Endothelial cell of umbilical vein (primary cell): ENCODE measurements at regions not wholly inside any gene's neighbourhood (a gene's known extent, or its start where the extent isn't known, plus 50 kb on each side); places are given as distances from the start of the nearest gene placed in this dataset.

Experiments used
- BruUV-seq: library from RNA; stranded (reverse); fragments of 400-500 nt; replicated peaks from 2 replicates; lab custom pipeline; 2021; lab: Mats Ljungman, UMichigan
- CTCF ChIA-PET: fragments of 300-600, 350-600 bp; sonication (Branson Sonifier 250); formaldehyde crosslinking; loops from one replicate; lab custom pipeline; 2021; ENCODE audit warnings: antibody characterized with exemption, inconsistent platforms; lab: Charles Lee
- POLR2A ChIA-PET: fragments of 300-600, 350-600 bp; sonication (Branson Sonifier 250); formaldehyde crosslinking; loops from one replicate; lab custom pipeline; 2021; ENCODE audit warnings: antibody characterized with exemption, inconsistent platforms; lab: Charles Lee
- DNase-seq: peaks from one replicate; pipeline ENCODE4 v3.0.0-alpha.2; 2011; ENCODE audit warnings: low read depth, low spot score
- FAIRE-seq: peaks from 2 replicates; lab custom pipeline; 2011; peaks lifted over from hg19 to GRCh38; lab: Jason Lieb, UNC
- H2AFZ ChIP-seq: 2 replicates; pipeline ENCODE4 v1.6.0; 2012; ENCODE audit warnings: low read depth, low read length, control low read depth, inconsistent platforms
- H3K27ac ChIP-seq: 2 replicates; pipeline ENCODE4 v1.5.1; 2011; ENCODE audit warnings: low read depth, mild to moderate bottlenecking, control low read depth, low read length, moderate library complexity; ENCODE audit not compliant: insufficient read depth
- H3K27me3 ChIP-seq, 2 experiments: 2 replicates each; pipeline versions ENCODE4 v1.6.0 to v1.6.1; 2011; ENCODE audit warnings: low read length in 2 of 2, mixed read lengths in 1 of 2; ENCODE audit not compliant: control insufficient read depth in 2 of 2, insufficient read depth in 2 of 2
- H3K36me3 ChIP-seq, 2 experiments: 2 replicates in 1 of 2; 3 replicates in 1 of 2; pipeline ENCODE4 v1.5.1; 2011; ENCODE audit warnings: low read length in 2 of 2, mild to moderate bottlenecking in 1 of 2, moderate library complexity in 1 of 2; ENCODE audit not compliant: control insufficient read depth in 2 of 2, insufficient read depth in 2 of 2; ENCODE audit errors: extremely low read depth in 1 of 2
- H3K4me1 ChIP-seq: 3 replicates; pipeline ENCODE4 v1.5.1; 2011; ENCODE audit warnings: mild to moderate bottlenecking, low read length; ENCODE audit not compliant: control insufficient read depth, insufficient read depth; ENCODE audit errors: extremely low read depth
- H3K4me2 ChIP-seq: 2 replicates; pipeline ENCODE4 v1.6.1; 2011; ENCODE audit warnings: low read length, control low read depth, mixed read lengths; ENCODE audit not compliant: insufficient read depth
- H3K4me3 ChIP-seq, 3 experiments: fragments of 200-600 bp in 1 of 3; sonication (generic), shearing (Covaris generic) in 1 of 3; replicated peaks in 1 of 3; 2 replicates each; pipeline ENCODE4 v1.5.1; 2011 to 2016; ENCODE audit warnings: control low read depth in 3 of 3, low read length in 3 of 3, mild to moderate bottlenecking in 2 of 3, inconsistent platforms in 1 of 3, low read depth in 1 of 3, moderate library complexity in 1 of 3; ENCODE audit not compliant: insufficient read depth in 1 of 3
- H3K79me2 ChIP-seq: 2 replicates; pipeline ENCODE4 v1.6.0; 2012; ENCODE audit warnings: low read length, inconsistent platforms; ENCODE audit not compliant: control insufficient read depth, insufficient read depth
- H3K9ac ChIP-seq: replicated peaks from 2 replicates; pipeline ENCODE3; 2011; ENCODE audit warnings: low read length, control low read depth; ENCODE audit not compliant: insufficient read depth; ENCODE audit errors: extremely low read depth
- H3K9me1 ChIP-seq: replicated peaks from 3 replicates; pipeline ENCODE4 v1.6.0; 2011; ENCODE audit warnings: mild to moderate bottlenecking, low read length; ENCODE audit not compliant: control insufficient read depth, insufficient read depth; ENCODE audit errors: extremely low read depth
- H3K9me3 ChIP-seq: replicated peaks from 2 replicates; pipeline ENCODE4 v1.5.1; 2012; ENCODE audit warnings: low read length, inconsistent platforms; ENCODE audit not compliant: control insufficient read depth, insufficient read depth
- H4K20me1 ChIP-seq: replicated peaks from 2 replicates; pipeline ENCODE3; 2011; ENCODE audit warnings: mild to moderate bottlenecking, low read length; ENCODE audit not compliant: control insufficient read depth, insufficient read depth; ENCODE audit errors: extremely low read depth
- CTCF ChIP-seq, 2 donors: IDR thresholded peaks; 1 replicate in 1 of 2; 2 replicates in 1 of 2; pipeline ENCODE4 v1.5.1; 2011; ENCODE audit warnings: low read length in 2 of 2, mild to moderate bottlenecking in 2 of 2, moderate library complexity in 2 of 2, control low read depth in 1 of 2, inconsistent platforms in 1 of 2, low read depth in 1 of 2; ENCODE audit not compliant: insufficient read depth in 1 of 2; ENCODE audit errors: extremely low read depth in 1 of 2
- EZH2 ChIP-seq: IDR thresholded peaks from 2 replicates; pipeline ENCODE4 v1.6.1; 2012; ENCODE audit warnings: borderline replicate concordance, low read depth, mild to moderate bottlenecking, moderate library complexity, low read length, inconsistent platforms; ENCODE audit not compliant: severe bottlenecking
- FOS ChIP-seq: IDR thresholded peaks from 2 replicates; pipeline ENCODE4 v1.6.1; 2011; ENCODE audit warnings: mild to moderate bottlenecking, low read length, moderate library complexity, borderline replicate concordance; ENCODE audit not compliant: insufficient read depth
- GATA2 ChIP-seq: IDR thresholded peaks from 2 replicates; pipeline ENCODE4 v1.7.0; 2011; ENCODE audit warnings: low read depth, mild to moderate bottlenecking, moderate library complexity, mixed read lengths, low read length; ENCODE audit not compliant: insufficient read length, insufficient read depth
- JUN ChIP-seq: IDR thresholded peaks from 2 replicates; pipeline ENCODE4 v1.6.1; 2011; ENCODE audit warnings: borderline replicate concordance, low read depth; ENCODE audit not compliant: insufficient read length, insufficient read depth
- MAX ChIP-seq: IDR thresholded peaks from 2 replicates; pipeline ENCODE4 v1.6.1; 2011; ENCODE audit not compliant: insufficient read depth, insufficient read length
- MYC ChIP-seq: IDR thresholded peaks from one replicate; pipeline ENCODE4 v1.6.1; 2011; ENCODE audit warnings: mild to moderate bottlenecking, low read depth, low read length
- POLR2A ChIP-seq: IDR thresholded peaks from 2 replicates; pipeline ENCODE4 v1.6.1; 2012; ENCODE audit warnings: low read depth, mild to moderate bottlenecking, control low read depth, low read length
- POLR2AphosphoS5 ChIP-seq: IDR thresholded peaks from 2 replicates; pipeline ENCODE4 v1.6.1; 2012; ENCODE audit warnings: low read depth, mild to moderate bottlenecking, control low read depth, low read length, moderate library complexity; ENCODE audit not compliant: insufficient read depth
- dilution Hi-C: fragments of 300-500 bp; cut with MboI; formaldehyde crosslinking; loops from one replicate; pipeline ENCODE4 v1.15.0; 2019; ENCODE audit warnings: low sequenced_read_pairs; ENCODE audit not compliant: extremely low pct_ligation_motif_present
- intact Hi-C: fragments of 100-400 bp; cut with micrococcal nuclease; formaldehyde crosslinking; loops from one replicate; pipeline ENCODE4 v1.10.0; 2022

- H3K36me3 ChIP-seq = no peaks in the 10 kb centered on the region
- no peaks in the 10 kb centered on the region for H3K4me1 ChIP-seq
- H4K20me1 ChIP-seq = no peaks in the 10 kb centered on the region
- H3K9me3 ChIP-seq = no peaks in the 10 kb centered on the region
- dilution Hi-C loops (no loop called here), intact Hi-C loops (no loop called here)
- no peak overlapping the region for H3K27ac ChIP-seq
- no peak overlapping the region for H2AFZ ChIP-seq
- ChIA-PET CTCF (no interaction called here), POLR2A (no interaction called here)
- H3K9me1 ChIP-seq = no peaks in the 10 kb centered on the region
- H3K4me3 ChIP-seq = no peak overlapping the region
- BruUV-seq = no TSS peak
- DNase-seq (no peak), FAIRE-seq (no peak)
- no peaks in the 10 kb centered on the region for H3K79me2 ChIP-seq
- no peak overlapping the region for H3K9ac ChIP-seq
- H3K4me2 ChIP-seq = no peak overlapping the region
- TF ChIP-seq POLR2A (no peak), POLR2AphosphoS5 (no peak), JUN (no peak), CTCF (IDR thresholded peaks at IDR 0.05; ENCODE audit: extremely low read depth in 1 of 2, insufficient read depth in 1 of 2, low read depth in 1 of 2, low read length in 2 of 2) (no peak), MYC (no peak), MAX (no peak), EZH2 (no peak), GATA2 (no peak), FOS (no peak)
- no peaks in the 10 kb centered on the region for H3K27me3 ChIP-seq
These were observed 183.2 kb upstream of the ZRANB2 start for GRCh38 chr1:71264039-71264438.
